ENCODE measurements at regions not wholly inside any gene's neighbourhood (a gene's known extent, or its start where the extent isn't known, plus 50 kb on each side); places are given as distances from the start of the nearest gene placed in this dataset.
A peak's percentile ranks its signal among the peaks of the same experiment; 100 is the strongest.
"Not testable (repeated sequence)": the region's sequence is repeated elsewhere in the genome, so short reads cannot be mapped to it uniquely, and the experiment has no call there.

DNA sequence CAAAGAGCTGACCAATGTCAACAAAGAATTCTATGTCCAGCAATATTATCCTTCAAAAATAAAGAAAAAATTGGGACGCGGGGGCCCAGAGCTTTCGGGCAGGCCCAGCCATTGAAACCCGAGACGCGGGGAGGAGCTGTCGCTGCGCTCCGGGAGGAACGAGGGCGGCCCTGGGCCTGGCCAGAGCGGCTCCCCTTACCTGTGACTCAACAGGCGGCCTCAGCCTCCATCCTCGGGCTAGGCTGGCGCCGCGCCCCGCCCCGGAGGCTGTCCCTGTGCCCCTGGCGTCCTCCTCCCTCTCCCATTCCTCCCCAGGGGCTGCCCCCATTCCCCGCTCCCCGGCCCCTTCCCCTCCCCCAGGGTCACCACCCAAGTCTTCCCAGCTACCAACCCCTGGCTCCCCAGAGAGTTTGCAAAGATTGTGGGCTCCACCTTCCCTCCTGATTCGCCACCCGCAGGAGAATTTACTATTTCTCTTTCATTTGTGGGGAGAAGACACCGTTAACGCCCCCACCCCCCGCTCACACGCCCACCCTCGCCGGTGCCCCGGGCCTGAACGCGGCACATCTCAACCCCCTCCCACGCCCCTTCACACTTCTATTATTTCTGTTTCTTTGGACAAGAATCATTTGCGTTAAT is 127.9 kb downstream of the ARRDC4 start:
- not testable (repeated sequence) for DNase-seq

GRCh38 chr15:98089352-98089751 is 128.8 kb downstream of the ARRDC4 start:
- not testable (repeated sequence) for DNase-seq

- DNase-seq, result not testable (repeated sequence)
Observed at GRCh38 chr15:98097986-98098385, 137.5 kb downstream of the ARRDC4 start.

GRCh38 chr15:98100606-98101005 is 140.1 kb downstream of the ARRDC4 start:
- not testable (repeated sequence) for DNase-seq

GRCh38 chr15:98103570-98103969 is 143.1 kb downstream of the ARRDC4 start:
- DNase-seq, result no peak

DNA sequence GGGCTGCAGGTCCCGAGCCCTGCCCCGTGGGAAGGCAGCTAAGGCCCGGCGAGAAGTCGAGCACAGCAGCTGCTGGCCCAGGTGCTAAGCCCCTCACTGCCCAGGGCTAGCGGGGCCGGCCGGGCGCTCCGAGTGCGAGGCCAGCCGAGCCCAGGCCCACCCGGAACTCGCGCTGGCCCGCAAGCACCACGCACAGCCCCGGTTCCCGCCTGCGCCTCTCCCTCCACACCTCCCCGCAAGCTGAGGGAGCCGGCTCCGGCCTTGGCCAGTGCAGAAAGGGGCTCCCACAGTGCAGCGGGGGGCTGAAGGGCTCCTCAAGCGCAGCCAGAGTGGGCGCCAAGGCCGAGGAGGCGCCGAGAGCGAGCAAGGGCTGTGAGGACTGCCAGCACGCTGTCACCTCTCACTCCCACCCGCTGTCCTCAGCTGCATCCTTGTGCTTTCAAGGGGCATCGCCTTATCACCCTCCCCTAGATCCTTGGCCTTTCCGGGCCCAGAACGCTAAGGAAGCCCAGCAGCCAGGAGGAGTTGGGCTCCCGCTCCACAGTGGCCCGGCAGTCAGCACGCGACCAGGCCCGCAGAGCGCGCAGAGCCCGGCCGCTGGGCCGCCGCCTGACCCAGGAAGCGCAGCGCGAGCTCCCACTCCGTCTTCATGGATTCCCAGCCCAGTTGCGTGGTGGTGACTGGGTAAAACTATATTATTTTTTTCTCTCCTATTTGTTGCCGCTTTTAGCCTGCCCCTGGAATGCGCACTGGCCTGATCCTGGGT is 144.1 kb downstream of the ARRDC4 start:
- not testable (repeated sequence) for DNase-seq

DNA sequence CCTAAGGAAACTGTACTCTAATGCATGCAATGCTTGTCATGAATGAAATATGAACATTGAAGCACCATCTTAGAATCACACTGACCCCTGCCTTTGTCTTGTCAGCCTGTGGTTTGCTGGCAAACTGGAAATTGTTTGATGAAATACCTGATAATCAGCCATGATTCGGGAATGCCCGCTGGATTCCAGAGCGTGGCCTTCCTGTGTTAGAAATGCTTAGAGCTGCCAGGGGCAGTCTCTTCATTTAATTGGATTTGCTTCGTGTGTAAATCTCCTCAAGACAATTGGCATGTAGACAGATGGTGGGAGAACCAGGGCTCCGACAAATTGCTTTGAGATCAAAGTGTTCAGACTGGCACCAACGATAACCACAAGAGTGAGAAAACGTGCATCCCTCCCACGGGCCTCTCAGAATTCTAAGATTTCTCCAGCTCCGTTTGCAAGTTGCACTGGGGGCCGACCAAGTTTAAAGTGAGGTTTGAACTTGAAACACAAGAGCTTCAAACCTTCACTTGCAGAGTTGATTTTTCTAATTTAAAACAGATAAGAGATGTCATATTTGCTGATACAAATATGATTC is 146.2 kb downstream of the ARRDC4 start:
- not testable (repeated sequence) for DNase-seq

GRCh38 chr15:98111806-98112205 is 151.3 kb downstream of the ARRDC4 start:
- no peak for DNase-seq

- no peak for DNase-seq
Observed at GRCh38 chr15:98113327-98113726, 152.8 kb downstream of the ARRDC4 start.

- DNase-seq, result no peak
Observed at GRCh38 chr15:98120561-98120960, 160.1 kb downstream of the ARRDC4 start.

DNA sequence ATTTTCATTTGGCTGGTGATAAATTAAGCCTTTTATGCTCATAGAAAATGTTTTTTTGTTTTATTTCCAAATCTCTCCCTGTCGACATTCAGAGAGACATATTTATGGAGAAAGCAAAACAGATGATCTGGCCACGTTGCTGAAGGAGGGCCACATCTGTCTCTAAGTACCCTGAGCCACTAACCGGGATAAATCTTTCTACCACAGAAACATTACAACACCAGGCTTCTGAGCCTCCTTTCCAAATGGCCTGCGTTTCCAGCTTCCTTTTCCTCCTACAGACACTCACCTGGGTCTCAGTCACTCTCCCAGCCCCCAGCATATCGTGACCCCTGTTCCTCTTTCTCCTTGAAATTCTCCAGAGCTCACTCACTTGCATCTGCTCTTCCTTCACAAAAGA is 161.0 kb downstream of the ARRDC4 start:
- DNase-seq, result no peak

DNA sequence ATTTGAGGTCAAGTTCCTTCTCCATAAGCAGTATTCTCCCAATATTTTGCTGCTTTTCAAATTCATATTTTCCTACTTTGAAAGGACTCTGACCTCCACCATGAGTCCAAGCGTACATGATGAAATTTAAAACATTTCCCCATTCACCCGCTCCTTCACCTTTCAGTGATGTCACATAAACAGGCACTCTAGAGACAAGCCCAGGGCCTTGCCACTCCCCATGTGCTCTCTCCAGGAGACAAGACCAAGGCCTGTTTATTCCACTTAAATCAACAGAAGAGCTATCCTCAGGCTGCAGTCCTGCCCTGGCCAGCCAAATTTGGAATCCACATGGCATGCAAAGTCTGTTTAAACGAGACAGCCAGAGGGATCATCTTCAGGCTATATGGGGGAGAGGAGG is 161.5 kb downstream of the ARRDC4 start:
- DNase-seq, result no peak

DNA sequence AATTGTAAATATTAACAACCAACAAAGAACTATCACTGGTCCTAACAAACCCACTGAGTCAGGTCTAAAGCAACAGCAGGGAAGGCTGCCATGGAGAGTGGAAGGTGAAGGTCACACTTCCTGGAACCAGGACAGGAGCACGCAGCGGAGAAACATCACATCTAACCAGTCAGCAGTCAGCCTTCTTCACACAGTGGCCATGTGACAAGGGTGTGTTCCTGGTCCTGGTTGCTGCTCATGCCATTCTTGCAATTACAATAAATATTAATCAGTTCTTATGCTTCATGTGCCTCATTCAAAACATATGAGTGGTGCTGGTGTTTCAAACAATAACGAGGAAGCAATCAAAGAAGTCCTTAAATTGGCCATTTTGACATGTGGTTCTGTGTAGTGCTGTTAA is 162.8 kb downstream of the ARRDC4 start:
- DNase-seq, result no peak

DNA sequence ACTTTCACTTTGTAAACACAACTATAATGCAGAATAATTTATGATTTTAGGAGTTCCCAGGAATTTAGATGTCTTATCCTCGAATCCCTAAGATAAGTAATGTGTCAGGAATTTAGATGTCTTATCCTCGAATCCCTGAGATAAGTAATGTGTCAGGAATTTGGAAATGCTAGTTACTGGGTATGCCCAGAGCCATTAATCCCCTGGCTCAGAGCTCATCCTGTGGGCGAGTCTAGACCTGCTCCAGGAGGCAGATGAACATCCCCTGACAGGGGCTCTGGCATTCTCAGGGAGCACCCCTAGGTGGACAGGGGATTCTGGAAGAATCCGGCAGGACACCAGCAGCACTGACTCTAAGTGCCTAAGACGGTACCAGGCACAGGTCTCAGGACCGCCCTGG is 163.3 kb downstream of the ARRDC4 start:
- DNase-seq, result no peak

DNA sequence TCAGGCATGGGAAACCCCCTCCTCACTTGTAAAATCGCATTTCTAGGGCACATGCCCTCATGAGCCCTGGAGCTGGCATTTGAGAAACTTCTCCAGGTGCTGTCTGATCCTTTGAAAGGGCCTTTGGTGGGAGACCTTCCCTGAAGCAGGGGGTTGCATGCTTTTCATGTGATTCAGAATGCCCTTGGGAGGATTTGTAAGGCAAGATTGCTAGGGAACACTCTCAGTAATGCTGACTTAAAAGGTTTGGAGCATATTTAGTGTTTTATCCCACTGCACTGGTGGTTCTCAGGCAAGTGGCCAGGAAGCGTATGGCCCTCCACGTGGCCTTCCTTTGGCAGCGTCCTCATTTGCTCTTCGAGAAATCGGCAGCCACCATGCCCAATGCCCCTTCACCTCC is 164.1 kb downstream of the ARRDC4 start:
- no peak for DNase-seq

DNA sequence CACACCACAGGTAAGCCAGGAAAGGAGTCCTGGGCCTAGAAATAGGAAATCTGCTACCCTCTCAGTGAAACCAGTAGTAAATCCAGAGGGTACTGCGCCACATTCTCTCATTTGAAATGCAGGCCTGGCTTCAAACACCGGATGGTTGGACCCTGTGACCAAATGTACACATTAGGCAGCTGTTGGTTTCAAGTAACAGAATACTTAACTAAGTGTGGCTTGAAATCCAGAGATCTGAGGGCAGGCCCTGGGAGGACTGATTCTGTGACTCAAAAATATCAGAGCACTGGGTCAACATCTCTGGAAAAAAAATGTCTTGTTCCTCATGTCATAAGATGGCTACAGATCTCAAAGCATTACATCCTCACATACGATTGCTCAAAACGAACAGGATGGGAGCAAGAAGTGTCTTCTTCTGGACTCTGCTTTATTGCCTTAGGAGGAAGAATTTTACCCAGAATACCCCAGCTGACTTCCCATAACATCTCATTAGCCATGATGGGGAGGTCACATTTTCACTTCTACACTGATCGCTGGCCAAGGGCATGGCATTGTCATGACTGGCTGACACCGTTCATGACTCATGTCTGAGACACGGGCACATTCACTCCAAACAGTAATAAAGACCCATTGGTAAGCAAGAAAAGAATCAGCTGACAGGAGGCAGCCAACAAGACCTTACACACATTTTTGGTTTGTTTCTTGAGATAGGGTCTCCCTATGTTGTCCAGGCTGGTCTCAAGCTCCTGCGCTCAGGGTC is 166.0 kb downstream of the ARRDC4 start:
- no peak for DNase-seq

DNA sequence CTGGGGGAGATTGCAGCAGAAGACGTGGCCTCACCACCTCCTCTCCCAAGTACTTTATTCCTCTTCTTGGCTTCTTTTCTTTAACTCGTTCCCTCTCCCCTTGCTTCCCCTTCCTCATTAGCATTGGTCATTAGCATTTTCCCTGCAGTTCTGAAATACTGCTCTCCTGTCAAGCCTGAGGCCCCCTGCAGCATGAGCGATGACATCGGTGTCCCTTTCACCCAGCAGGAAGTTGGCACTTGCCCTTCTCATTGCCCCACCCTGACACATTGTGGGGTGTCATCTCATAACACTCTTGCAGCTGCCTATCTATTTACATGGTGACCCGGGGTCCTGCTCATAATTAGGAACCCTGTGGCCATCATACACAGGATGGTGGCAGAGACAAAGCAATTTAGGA is 167.1 kb downstream of the ARRDC4 start:
- no peak for DNase-seq

DNA sequence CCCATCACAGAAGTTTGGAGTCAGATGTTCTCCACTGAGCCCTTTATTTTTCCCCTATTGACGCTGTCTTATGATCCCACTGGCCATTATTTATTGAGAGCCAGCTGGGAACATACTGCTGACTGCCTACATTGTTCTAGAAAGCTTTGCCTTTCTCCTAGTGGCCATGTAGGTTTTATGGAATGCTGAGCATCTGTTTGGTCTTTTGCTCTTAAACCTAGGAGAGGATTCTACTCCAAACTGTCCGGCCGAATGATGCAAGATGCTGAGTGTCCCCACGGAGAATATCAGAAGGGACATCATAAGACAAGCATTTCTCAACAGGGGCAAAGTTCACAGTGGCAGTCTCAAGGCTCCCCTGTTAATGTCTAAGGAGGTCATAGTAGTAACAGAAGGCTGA is 171.4 kb downstream of the ARRDC4 start:
- no peak for DNase-seq

GRCh38 chr15:98134905-98135304 is 174.4 kb downstream of the ARRDC4 start:
- DNase-seq, result no peak

DNA sequence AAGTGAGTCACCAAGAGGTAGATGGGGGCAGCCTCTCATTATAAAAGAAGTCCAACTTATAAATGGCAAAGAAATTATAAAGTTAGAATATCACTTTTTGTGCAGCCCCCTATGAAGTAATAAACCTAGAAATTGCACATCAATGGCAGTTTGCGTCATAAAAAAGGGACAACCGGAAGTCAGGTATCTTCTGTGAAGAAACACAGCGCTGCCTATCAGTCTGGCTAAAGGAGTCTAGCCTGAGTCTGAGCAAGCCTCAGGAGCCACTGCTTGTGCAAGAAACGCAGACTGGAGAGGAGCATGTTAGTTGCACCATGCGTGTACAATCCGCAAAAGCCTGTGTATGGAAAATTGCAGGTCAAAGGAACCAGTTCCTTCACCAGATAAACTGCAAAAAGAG is 178.4 kb downstream of the ARRDC4 start:
- DNase-seq, result peak; percentile 10

DNA sequence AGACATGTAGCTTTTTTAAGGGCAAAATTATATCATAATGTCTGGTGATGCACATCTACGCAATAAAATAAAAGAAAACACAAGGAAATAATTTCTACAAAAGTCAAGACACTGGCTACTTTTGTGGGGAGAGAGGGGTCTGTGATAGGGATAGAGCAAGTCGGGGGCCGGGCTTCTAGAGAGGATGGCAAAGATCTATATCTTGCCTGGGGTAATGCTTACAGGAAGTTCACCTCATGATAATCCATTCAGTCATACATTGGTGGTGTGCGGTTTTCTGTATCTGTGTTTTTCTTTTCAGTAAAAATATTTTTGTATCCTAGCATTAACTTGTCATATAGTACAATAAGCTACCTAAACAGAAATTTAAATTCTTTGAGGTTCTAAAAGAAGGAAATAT is 178.8 kb downstream of the ARRDC4 start:
- peak; percentile 60 for DNase-seq

GRCh38 chr15:98142572-98142971 is 182.1 kb downstream of the ARRDC4 start:
- no peak for DNase-seq

DNA sequence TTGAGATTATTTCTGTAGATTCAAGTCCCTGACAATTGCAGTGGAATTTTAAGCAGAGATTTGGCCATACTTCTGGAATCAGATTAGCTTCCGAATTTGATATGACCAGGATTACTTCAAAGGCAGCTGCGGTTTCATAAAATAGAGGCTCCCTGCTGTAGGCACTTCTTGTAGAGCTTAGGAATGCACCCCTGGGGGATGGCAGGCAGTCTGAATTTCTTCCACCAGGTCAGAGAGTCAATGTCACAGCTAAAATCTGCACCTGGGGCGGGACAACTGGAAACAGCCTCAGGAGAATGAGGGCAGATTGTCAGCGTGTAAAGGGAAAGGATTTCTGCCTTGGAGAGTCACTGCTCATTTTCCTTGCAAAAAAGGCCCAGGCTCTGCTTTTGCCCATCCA is 182.6 kb downstream of the ARRDC4 start:
- no peak for DNase-seq

- DNase-seq, result no peak
Observed at GRCh38 chr15:98144388-98144787, 183.9 kb downstream of the ARRDC4 start.

Measured in hematopoietic multipotent progenitor cell treated with erythropoietin and hydrocortisone succinate and interleukin-3 and kit ligand, for 6 days (in vitro differentiated cells).